ENCODE measurements at regions not wholly inside any gene's neighbourhood (a gene's known extent, or its start where the extent isn't known, plus 50 kb on each side); places are given as distances from the start of the nearest gene placed in this dataset.

DNA sequence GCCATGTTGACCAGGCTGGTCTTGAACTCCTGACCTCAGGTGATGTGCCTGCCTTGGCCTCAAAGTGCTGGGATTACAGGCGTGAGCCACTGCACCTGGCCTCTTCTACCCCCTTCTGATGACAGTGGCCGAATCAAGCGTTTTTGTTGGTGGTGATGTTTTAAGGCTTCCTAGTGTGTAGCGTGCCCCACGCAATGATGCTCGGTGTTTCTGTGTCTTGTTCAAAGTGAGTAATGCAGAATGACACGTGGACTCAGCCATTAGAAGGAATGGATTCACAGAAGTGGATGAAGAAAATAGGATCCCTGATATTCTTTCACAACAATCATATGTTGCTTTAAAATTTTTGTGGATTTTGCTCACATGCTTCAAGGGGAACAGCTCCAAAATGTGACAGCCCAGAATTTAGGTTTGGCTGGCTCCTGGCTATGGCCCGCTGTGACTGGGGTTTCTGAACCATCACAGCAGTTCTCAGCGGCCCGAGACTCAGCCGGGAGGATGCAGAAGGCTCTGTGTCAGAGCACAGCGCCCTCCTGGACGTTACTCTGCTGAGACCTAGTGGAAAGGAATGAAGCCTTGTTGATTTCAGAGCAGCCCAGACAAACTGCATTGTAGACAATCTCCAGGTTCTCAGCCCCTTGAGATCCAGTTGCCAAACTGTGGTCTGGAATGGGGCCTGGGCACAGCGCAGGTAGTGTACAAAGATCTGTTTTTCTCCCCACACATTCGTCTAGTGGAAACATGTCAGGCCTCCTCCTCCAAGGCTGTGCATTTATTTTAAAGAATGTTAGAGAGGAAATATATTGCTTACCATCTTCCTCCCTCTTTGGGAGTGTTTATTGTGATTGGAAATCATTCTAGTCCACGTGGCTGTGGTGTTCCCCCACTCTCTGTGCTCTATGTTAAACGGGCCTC is 57.6 kb upstream of the TIAM2 start:
- H3K9me3 ChIP-seq (ENCODE audit: insufficient read depth in 2 of 2, low read depth in 1 of 2, low read length in 1 of 2): no peaks in the 10 kb centered on the region
- no peaks in the 10 kb centered on the region for H3K36me3 ChIP-seq (ENCODE audit: control insufficient read depth in 2 of 4, insufficient read depth in 4 of 4, low read length in 3 of 4)
- no peak overlapping the region for H2BK20ac ChIP-seq (ENCODE audit: low read length)
- H4K20me1 ChIP-seq (replicated peaks in 1 of 2; ENCODE audit: control insufficient read depth in 1 of 2, insufficient read depth in 2 of 2, low read length in 2 of 2): no peaks in the 10 kb centered on the region
- H2BK5ac ChIP-seq (ENCODE audit: low read depth, low read length): no peak overlapping the region
- peaks cover 0 to 9% (median 2%) of the 10 kb centered on the region in 4 experiments; a peak in 4 of 7 replicates for H3K4me1 ChIP-seq (replicated peaks in 1 of 4; ENCODE audit: control insufficient read depth in 3 of 4, insufficient read depth in 4 of 4, low read length in 3 of 4)
- POLR2A ChIA-PET (ENCODE audit: partially characterized antibody): no interaction called here
- CTCF ChIA-PET (ENCODE audit: partially characterized antibody): interaction anchor here (0.7 to 1.7 kb wide), 6 partner anchors 7 to 241 kb away, joined by 3 to 7 read pairs (median 4); no protein-coding TSS in a partner anchor
- no peak overlapping the region for H3K14ac ChIP-seq (ENCODE audit: insufficient read length)
- H2BK12ac ChIP-seq (ENCODE audit: low read depth, low read length): no peak overlapping the region
- 77% methylated on average over 17 of the region's 17 CpGs; no CpG with 5 or more reads in 1 of the 2 experiments for WGBS, 2 experiments (ENCODE audit: extremely low coverage in 1 of 2, insufficient coverage in 1 of 2, insufficient read length in 1 of 2, insufficient replicate concordance in 2 of 2, low coverage in 1 of 2, low lambda C conversion rate in 2 of 2, missing lambda C conversion rate in 1 of 2)
- H3K27ac ChIP-seq (ENCODE audit: low read depth, low read length): no peak overlapping the region
- H3K23me2 ChIP-seq (ENCODE audit: low read depth, low read length): no peaks in the 10 kb centered on the region
- no peak overlapping the region for H3K4ac ChIP-seq (replicated peaks; ENCODE audit: insufficient read length, low read depth, low read length)
- no peak overlapping the region for H2BK15ac ChIP-seq (ENCODE audit: low read length)
- no peaks in the 10 kb centered on the region for H3K27me3 ChIP-seq (replicated peaks in 1 of 4; ENCODE audit: control insufficient read depth in 3 of 4, extremely low read depth in 1 of 4, insufficient read depth in 3 of 4, low read length in 3 of 4)
- H3K9ac ChIP-seq (replicated peaks in 1 of 4; ENCODE audit: extremely low read depth in 1 of 4, low read depth in 3 of 4, low read length in 3 of 4): no peak overlapping the region
- no peaks in the 10 kb centered on the region for H3K79me2 ChIP-seq (ENCODE audit: control insufficient read depth in 1 of 2, insufficient read depth in 2 of 2, low read length in 2 of 2)
- no peak overlapping the region for H4K5ac ChIP-seq (ENCODE audit: insufficient read length, low read depth, low read length)
- H3K56ac ChIP-seq (replicated peaks; ENCODE audit: insufficient read length, low read depth, low read length): no peak overlapping the region
- no peak overlapping the region for H2AK5ac ChIP-seq (ENCODE audit: low read depth, low read length)
- H3K4me3 ChIP-seq (ENCODE audit: extremely low read depth in 1 of 4, insufficient read depth in 2 of 4, low read depth in 3 of 4, low read length in 4 of 4): no peak overlapping the region
- no peak overlapping the region for H3K4me2 ChIP-seq (ENCODE audit: insufficient read depth in 1 of 2, low read depth in 2 of 2, low read length in 2 of 2)
- no peak overlapping the region for H4K91ac ChIP-seq (replicated peaks; ENCODE audit: insufficient read length, low read length)
- no peak overlapping the region for H3K23ac ChIP-seq (ENCODE audit: insufficient read length)
- no peak overlapping the region for H2AFZ ChIP-seq (ENCODE audit: low read length)
- H4K8ac ChIP-seq (ENCODE audit: extremely low read depth, insufficient read depth, low read length): peak overlapping the region; percentile 81
- no peak for FAIRE-seq
- no peak overlapping the region for H2BK120ac ChIP-seq (replicated peaks; ENCODE audit: low read depth, low read length)
- TF ChIP-seq JUN (IDR thresholded peaks at IDR 0.05; ENCODE audit: low read depth, low read length) (no peak), RAD21 (IDR thresholded peaks at IDR 0.05 in 1 of 2, conservative IDR thresholded peaks at IDR 0.05 in 1 of 2; ENCODE audit: low read depth in 2 of 2, low read length in 2 of 2) (peak; percentile 5 to 12; a peak in 1 of 4 replicates)
- TF ChIP-seq, protein P1, sequence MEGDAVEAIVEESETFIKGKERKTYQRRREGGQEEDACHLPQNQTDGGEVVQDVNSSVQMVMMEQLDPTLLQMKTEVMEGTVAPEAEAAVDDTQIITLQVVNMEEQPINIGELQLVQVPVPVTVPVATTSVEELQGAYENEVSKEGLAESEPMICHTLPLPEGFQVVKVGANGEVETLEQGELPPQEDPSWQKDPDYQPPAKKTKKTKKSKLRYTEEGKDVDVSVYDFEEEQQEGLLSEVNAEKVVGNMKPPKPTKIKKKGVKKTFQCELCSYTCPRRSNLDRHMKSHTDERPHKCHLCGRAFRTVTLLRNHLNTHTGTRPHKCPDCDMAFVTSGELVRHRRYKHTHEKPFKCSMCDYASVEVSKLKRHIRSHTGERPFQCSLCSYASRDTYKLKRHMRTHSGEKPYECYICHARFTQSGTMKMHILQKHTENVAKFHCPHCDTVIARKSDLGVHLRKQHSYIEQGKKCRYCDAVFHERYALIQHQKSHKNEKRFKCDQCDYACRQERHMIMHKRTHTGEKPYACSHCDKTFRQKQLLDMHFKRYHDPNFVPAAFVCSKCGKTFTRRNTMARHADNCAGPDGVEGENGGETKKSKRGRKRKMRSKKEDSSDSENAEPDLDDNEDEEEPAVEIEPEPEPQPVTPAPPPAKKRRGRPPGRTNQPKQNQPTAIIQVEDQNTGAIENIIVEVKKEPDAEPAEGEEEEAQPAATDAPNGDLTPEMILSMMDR (IDR thresholded peaks at IDR 0.05; ENCODE audit: control extremely low read depth in 1 of 3, insufficient read depth in 1 of 3, low read depth in 1 of 3, low read length in 3 of 3): peak in 1 of 3 experiments; percentile 16; a peak in 1 of 4 replicates
- no peak overlapping the region for H3K18ac ChIP-seq (ENCODE audit: extremely low read depth, low read length)
- DNase-seq (ENCODE audit: low read depth in 1 of 2, low spot score in 2 of 2): no peak
- no peaks in the 10 kb centered on the region for H3K79me1 ChIP-seq (ENCODE audit: low read depth, low read length)

Measured in H1 (cell line).